IPS-18a (cell line): ENCODE measurements at regions not wholly inside any gene's neighbourhood (a gene's known extent, or its start where the extent isn't known, plus 50 kb on each side); places are given as distances from the start of the nearest gene placed in this dataset.
"Not testable (repeated sequence)": the region's sequence is repeated elsewhere in the genome, so short reads cannot be mapped to it uniquely, and the experiment has no call there.

Source experiments
- H3K27ac ChIP-seq: one replicate; pipeline ENCODE4 v1.5.1; 2013; ENCODE audit warnings: low read length
- H3K27me3 ChIP-seq: one replicate; pipeline ENCODE4 v1.6.1; 2013; ENCODE audit warnings: mild to moderate bottlenecking, low read length; ENCODE audit not compliant: control insufficient read depth, insufficient read depth
- H3K36me3 ChIP-seq: one replicate; pipeline ENCODE4 v1.6.1; 2013; ENCODE audit warnings: low read depth, low read length; ENCODE audit not compliant: control insufficient read depth
- H3K4me1 ChIP-seq: one replicate; pipeline ENCODE4 v1.6.1; 2013; ENCODE audit warnings: low read depth, low read length; ENCODE audit not compliant: control insufficient read depth
- H3K4me3 ChIP-seq: one replicate; pipeline ENCODE4 v1.5.1; 2013; ENCODE audit warnings: low read length
- H3K9ac ChIP-seq: one replicate; pipeline ENCODE4 v1.6.1; 2013; ENCODE audit warnings: mild to moderate bottlenecking, low read length, moderate library complexity
- H3K9me3 ChIP-seq: one replicate; pipeline ENCODE4 v1.6.1; 2013; ENCODE audit warnings: low read depth, low read length; ENCODE audit not compliant: control insufficient read depth

GRCh38 chr9:115850548-115851304 is 302.9 kb upstream of the PAPPA start:
- Histone ChIP-seq H3K27me3 (no peaks in the 10 kb centered on the region), H3K4me3 (no peak overlapping the region), H3K36me3 (no peaks in the 10 kb centered on the region), H3K9ac (no peak overlapping the region), H3K9me3 (no peaks in the 10 kb centered on the region), H3K4me1 (peaks cover 17% of the 10 kb centered on the region), H3K27ac (no peak overlapping the region)

DNA sequence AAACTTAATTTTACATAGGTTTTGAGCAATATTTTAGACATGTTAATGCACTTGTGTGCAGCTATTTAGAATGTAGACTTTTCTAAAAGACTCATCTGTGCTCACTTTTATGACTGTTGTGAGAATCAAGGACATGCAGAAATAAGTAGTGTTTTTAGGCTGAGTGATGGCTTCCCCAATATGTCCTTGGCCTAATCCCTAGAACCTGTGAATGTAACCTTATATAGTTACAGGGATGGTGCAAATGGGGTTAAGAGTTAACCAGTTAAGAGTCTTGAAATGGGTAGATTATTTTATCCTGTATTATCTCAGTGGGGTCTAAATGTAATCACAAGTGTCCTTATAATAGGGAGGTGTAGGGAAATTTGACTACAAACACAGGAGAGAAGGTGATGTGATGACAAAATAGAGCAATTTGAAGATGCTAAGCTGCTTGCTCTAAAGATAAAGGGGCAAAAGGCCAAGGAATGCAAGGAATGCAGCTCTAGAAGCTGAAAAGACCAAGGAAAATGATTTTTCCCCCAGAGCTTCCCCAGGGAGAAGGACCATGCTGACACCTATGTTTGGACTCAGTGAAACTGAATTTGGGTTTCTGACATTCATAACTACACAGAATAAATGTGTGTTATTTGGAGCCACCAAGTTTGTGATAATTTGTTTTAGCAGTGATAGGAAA is 298.0 kb upstream of the PAPPA start:
- no peaks in the 10 kb centered on the region for H3K9me3 ChIP-seq
- H3K9ac ChIP-seq = no peak overlapping the region
- H3K36me3 ChIP-seq = no peaks in the 10 kb centered on the region
- peak overlapping the region; percentile 4 for H3K4me3 ChIP-seq
- H3K4me1 ChIP-seq = peaks cover 11% of the 10 kb centered on the region
- H3K27ac ChIP-seq = peak overlapping the region; percentile 20
- H3K27me3 ChIP-seq = no peaks in the 10 kb centered on the region

- H3K27me3 ChIP-seq, H3K9ac ChIP-seq, H3K4me3 ChIP-seq, H3K27ac ChIP-seq, H3K36me3 ChIP-seq, H3K9me3 ChIP-seq: not testable (repeated sequence)
- peaks cover 14% of the 10 kb centered on the region for H3K4me1 ChIP-seq
Measured at GRCh38 chr9:115858421-115858820, 295.2 kb upstream of the PAPPA start.

- Histone ChIP-seq H3K27me3 (no peaks in the 10 kb centered on the region), H3K9me3 (no peaks in the 10 kb centered on the region), H3K9ac (no peak overlapping the region), H3K4me1 (peaks cover 7% of the 10 kb centered on the region), H3K4me3 (no peak overlapping the region), H3K27ac (no peak overlapping the region), H3K36me3 (no peaks in the 10 kb centered on the region)
Measured at GRCh38 chr9:115862021-115862420, 291.6 kb upstream of the PAPPA start.

GRCh38 chr9:115864581-115864980 is 289.0 kb upstream of the PAPPA start:
- H3K4me3 ChIP-seq = no peak overlapping the region
- H3K27ac ChIP-seq = no peak overlapping the region
- H3K9ac ChIP-seq = no peak overlapping the region
- no peaks in the 10 kb centered on the region for H3K27me3 ChIP-seq
- H3K36me3 ChIP-seq = no peaks in the 10 kb centered on the region
- H3K9me3 ChIP-seq = no peaks in the 10 kb centered on the region
- H3K4me1 ChIP-seq = peaks cover 7% of the 10 kb centered on the region

GRCh38 chr9:115867326-115867725 is 286.3 kb upstream of the PAPPA start:
- Histone ChIP-seq H3K36me3 (no peaks in the 10 kb centered on the region), H3K27ac (no peak overlapping the region), H3K4me1 (peaks cover 13% of the 10 kb centered on the region), H3K4me3 (no peak overlapping the region), H3K9me3 (no peaks in the 10 kb centered on the region), H3K27me3 (no peaks in the 10 kb centered on the region), H3K9ac (no peak overlapping the region)

GRCh38 chr9:115877852-115878438 is 275.6 kb upstream of the PAPPA start:
- H3K27ac ChIP-seq = no peak overlapping the region
- H3K36me3 ChIP-seq = no peaks in the 10 kb centered on the region
- H3K4me3 ChIP-seq = no peak overlapping the region
- no peaks in the 10 kb centered on the region for H3K4me1 ChIP-seq
- no peak overlapping the region for H3K9ac ChIP-seq
- no peaks in the 10 kb centered on the region for H3K9me3 ChIP-seq
- no peaks in the 10 kb centered on the region for H3K27me3 ChIP-seq

DNA sequence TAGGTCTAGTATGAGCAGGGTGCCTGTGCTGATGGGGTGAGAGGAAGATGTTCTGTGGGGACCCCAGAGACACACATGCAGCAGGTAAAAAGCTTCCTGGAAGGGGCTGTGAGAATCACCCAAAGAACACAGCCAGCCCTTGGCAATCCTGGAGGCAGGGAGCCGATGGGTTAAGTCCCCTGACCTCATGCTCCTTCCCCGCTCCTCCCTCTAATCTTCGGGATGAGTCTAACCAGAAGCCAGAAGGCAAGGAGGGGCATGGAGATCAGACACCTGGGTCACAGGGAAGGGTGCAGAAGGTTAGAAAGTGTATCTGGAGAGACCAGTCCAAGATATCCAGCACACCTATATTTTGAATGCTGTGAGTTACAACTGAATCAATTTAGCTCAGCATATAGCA is 274.1 kb upstream of the PAPPA start:
- H3K9me3 ChIP-seq = no peaks in the 10 kb centered on the region
- H3K27me3 ChIP-seq = no peaks in the 10 kb centered on the region
- H3K4me3 ChIP-seq = no peak overlapping the region
- H3K9ac ChIP-seq = no peak overlapping the region
- no peak overlapping the region for H3K27ac ChIP-seq
- no peaks in the 10 kb centered on the region for H3K4me1 ChIP-seq
- no peaks in the 10 kb centered on the region for H3K36me3 ChIP-seq

- no peaks in the 10 kb centered on the region for H3K9me3 ChIP-seq
- no peak overlapping the region for H3K27ac ChIP-seq
- no peak overlapping the region for H3K4me3 ChIP-seq
- no peaks in the 10 kb centered on the region for H3K4me1 ChIP-seq
- no peaks in the 10 kb centered on the region for H3K27me3 ChIP-seq
- no peaks in the 10 kb centered on the region for H3K36me3 ChIP-seq
- no peak overlapping the region for H3K9ac ChIP-seq
Measured at GRCh38 chr9:115880221-115880885, 273.2 kb upstream of the PAPPA start.

- Histone ChIP-seq H3K9me3 (no peaks in the 10 kb centered on the region), H3K27me3 (no peaks in the 10 kb centered on the region), H3K4me1 (no peaks in the 10 kb centered on the region), H3K36me3 (no peaks in the 10 kb centered on the region), H3K9ac (no peak overlapping the region), H3K4me3 (no peak overlapping the region), H3K27ac (no peak overlapping the region)
Measured at GRCh38 chr9:115882911-115883310, 270.7 kb upstream of the PAPPA start.

DNA sequence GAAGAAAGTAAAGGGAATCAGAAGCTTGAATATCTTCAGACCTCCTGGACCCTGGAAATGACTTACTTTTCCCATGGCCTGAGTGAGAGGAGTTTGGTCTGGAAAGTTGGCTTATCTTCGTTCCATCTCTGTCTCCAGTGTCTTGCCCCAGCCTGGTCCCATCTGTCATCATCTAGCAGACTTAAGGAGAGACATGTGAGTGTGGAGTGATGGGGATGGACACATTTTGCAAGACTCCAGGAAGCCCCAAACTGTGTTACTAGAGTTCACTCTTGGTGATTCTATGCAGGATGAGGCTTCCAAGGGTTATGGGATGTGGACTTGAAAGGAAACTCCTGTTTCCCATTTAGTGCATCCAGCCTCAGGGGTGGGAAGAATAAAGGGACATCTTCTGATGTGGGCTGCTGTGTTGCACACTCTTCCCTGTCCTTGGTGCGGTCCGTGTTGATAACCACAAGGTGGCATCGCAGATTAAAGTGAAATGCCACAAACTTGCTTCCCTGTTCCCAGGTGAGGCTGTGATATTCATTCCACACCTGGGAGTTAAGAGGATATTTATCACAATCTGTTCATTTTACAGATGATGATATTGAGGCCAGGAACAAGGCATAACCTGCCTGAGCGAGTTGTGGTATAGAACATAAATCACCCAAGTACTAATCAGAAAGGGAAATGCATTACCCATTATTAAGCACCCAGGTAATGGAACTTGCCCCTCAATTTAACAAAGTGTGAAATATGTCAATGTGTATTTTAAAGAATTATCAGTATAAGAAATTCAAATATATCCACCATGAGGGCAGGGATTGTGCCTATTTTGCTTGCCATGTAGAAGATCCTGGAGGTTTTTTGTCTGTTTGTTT is 269.9 kb upstream of the PAPPA start:
- Histone ChIP-seq H3K27me3 (no peaks in the 10 kb centered on the region), H3K4me1 (no peaks in the 10 kb centered on the region), H3K9me3 (no peaks in the 10 kb centered on the region), H3K36me3 (no peaks in the 10 kb centered on the region), H3K4me3 (no peak overlapping the region), H3K9ac (no peak overlapping the region), H3K27ac (no peak overlapping the region)
